Cardiac fibroblast (primary cell): ENCODE measurements at regions not wholly inside any gene's neighbourhood (a gene's known extent, or its start where the extent isn't known, plus 50 kb on each side); places are given as distances from the start of the nearest gene placed in this dataset.
"Not testable (repeated sequence)": the region's sequence is repeated elsewhere in the genome, so short reads cannot be mapped to it uniquely, and the experiment has no call there.

ENCODE experiments used
- DNase-seq, 2 donors: peaks; one replicate each; pipeline versions ENCODE4 v3.0.0 to v3.0.0-alpha.2; 2010; ENCODE audit warnings: low read depth in 2 of 2
- H3K4me3 ChIP-seq, 2 donors: replicated peaks in 1 of 2; 1 replicate in 1 of 2; 2 replicates in 1 of 2; pipeline ENCODE4 v1.5.1; 2011; ENCODE audit warnings: low read depth in 2 of 2, low read length in 2 of 2, mild to moderate bottlenecking in 2 of 2, moderate library complexity in 1 of 2
- TF ChIP-seq, protein P1 (sequence below): IDR thresholded peaks from one replicate; pipeline ENCODE4 v1.5.1; 2011; ENCODE audit warnings: low read depth, mild to moderate bottlenecking, low read length, inconsistent platforms

- H3K4me3 ChIP-seq = no peak overlapping the region
- TF ChIP-seq, protein P1, sequence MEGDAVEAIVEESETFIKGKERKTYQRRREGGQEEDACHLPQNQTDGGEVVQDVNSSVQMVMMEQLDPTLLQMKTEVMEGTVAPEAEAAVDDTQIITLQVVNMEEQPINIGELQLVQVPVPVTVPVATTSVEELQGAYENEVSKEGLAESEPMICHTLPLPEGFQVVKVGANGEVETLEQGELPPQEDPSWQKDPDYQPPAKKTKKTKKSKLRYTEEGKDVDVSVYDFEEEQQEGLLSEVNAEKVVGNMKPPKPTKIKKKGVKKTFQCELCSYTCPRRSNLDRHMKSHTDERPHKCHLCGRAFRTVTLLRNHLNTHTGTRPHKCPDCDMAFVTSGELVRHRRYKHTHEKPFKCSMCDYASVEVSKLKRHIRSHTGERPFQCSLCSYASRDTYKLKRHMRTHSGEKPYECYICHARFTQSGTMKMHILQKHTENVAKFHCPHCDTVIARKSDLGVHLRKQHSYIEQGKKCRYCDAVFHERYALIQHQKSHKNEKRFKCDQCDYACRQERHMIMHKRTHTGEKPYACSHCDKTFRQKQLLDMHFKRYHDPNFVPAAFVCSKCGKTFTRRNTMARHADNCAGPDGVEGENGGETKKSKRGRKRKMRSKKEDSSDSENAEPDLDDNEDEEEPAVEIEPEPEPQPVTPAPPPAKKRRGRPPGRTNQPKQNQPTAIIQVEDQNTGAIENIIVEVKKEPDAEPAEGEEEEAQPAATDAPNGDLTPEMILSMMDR = no peak
- no peak for DNase-seq
These were observed 159.7 kb upstream of the POU1F1 start for GRCh38 chr3:87435926-87436620.

DNA sequence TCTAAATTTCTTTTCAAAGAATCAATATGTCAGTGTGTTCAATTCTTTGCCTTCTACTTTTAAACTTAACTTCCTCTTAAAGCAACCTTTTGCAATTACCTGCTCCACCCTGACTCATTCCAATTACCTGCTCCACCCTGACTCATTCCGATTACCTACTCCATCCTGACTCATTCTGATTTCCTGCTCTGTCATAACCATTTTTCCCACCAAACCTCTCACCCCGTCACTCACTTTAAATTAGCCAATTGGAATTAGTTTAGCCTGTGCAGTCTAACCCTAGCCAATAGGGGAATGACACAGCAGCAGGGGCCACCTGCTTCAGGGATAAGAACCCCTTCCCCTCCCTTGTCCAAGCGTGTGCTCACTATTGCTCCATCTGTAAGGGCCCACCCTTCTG, 157.1 kb upstream of the POU1F1 start:
- H3K4me3 ChIP-seq = not testable (repeated sequence)
- DNase-seq = peak in 1 of 2 donors; percentile 3

DNA sequence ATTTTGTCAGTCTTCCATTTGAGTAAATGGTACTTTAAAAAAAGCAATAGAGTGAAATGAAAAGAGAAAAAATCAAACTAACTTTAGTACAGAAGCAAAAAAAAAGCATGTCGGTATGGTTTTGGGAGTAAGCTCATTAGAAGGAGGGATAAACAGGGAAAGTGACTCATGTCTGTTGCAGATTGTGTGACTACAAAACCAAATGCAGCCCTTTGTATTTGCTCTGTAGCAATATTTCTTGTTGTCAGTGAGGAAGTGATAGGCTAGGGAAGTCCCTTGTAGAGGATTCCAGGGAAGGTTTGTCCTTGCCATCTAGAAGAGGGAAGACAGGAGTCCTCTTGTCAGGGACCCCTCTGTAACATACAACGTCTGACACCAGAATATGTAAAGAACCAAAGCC, 150.5 kb upstream of the POU1F1 start:
- DNase-seq = peak in 1 of 2 donors; percentile 36
- H3K4me3 ChIP-seq = no peak overlapping the region
- TF ChIP-seq, protein P1 = no peak

- H3K4me3 ChIP-seq = no peak overlapping the region
- TF ChIP-seq, protein P1 = no peak
- DNase-seq = no peak
These were observed 148.7 kb upstream of the POU1F1 start for GRCh38 chr3:87425056-87425455.

- no peak for DNase-seq
- TF ChIP-seq, protein P1 = no peak
- no peak overlapping the region for H3K4me3 ChIP-seq
These were observed 147.0 kb upstream of the POU1F1 start for GRCh38 chr3:87423336-87423735.

GRCh38 chr3:87422333-87422732, 145.9 kb upstream of the POU1F1 start:
- no peak overlapping the region for H3K4me3 ChIP-seq
- TF ChIP-seq, protein P1 = no peak
- DNase-seq = no peak

DNA sequence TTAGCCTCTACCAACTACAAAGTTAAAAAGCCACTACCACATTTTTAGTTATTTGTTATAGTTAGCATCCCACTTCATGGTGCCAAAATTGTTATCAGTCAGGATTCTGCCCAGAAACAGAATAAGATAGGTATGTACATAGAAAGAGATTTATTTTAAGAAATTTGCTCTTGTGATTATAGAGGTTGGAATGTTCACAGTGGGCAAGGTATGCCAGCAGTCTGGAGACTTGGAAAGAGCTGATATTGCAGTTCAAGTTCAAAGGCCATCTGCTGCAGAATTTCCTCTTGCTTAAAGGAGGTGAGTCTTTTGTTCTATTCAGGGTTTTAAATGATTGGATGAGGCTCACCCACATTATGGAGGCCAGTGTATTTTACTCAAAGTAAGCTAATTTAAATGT, 143.8 kb upstream of the POU1F1 start:
- TF ChIP-seq, protein P1 = no peak
- no peak overlapping the region for H3K4me3 ChIP-seq
- DNase-seq = no peak
